BE2C (cell line): ENCODE measurements at regions not wholly inside any gene's neighbourhood (a gene's known extent, or its start where the extent isn't known, plus 50 kb on each side); places are given as distances from the start of the nearest gene placed in this dataset.

Source experiments
- DNase-seq: peaks from one replicate; pipeline ENCODE4 v3.0.0-alpha.2; 2020
- H3K27me3 ChIP-seq: fragments of 250-450 bp; sonication (Bioruptor Pico); 2 replicates; pipeline ENCODE4 v1.5.1; 2020; ENCODE audit warnings: mild to moderate bottlenecking
- H3K36me3 ChIP-seq: fragments of 250-450 bp; sonication (Bioruptor Pico); 2 replicates; pipeline ENCODE4 v1.5.1; 2020; ENCODE audit warnings: mild to moderate bottlenecking
- H3K4me1 ChIP-seq: fragments of 250-450 bp; sonication (Bioruptor Pico); 2 replicates; pipeline ENCODE4 v1.5.1; 2020
- H3K4me3 ChIP-seq: 2 replicates; pipeline ENCODE4 v1.5.1; 2011; ENCODE audit warnings: low read depth, low read length
- H3K9me3 ChIP-seq: fragments of 250-450 bp; sonication (Bioruptor Pico); 2 replicates; pipeline ENCODE4 v1.5.1; 2020
- TF ChIP-seq, protein P1 (sequence below): IDR thresholded peaks from 2 replicates; pipeline ENCODE4 v1.5.1; 2012; ENCODE audit warnings: mild to moderate bottlenecking, low read depth, low read length

DNA sequence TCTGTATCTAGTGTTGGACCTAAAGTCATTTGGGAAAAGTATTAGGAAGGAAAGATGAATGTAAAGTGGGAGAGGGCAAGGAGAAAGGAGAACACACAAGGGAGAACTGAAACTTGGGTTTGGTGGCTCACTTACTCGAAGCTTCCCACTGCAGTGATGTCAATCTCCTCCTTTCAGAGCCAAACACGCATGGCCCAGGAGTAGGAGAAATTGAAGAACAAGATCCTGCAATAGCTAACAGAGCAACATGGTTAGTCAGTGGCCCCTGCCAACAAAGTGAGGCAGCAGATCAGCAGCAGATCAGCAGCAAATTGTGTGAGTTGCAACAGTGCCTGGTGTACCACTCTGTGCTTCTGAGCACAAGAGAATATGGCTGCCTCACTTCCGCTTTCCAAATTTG lies 366.4 kb downstream of the PSAT1 start:
- no peaks in the 10 kb centered on the region for H3K4me1 ChIP-seq
- H3K36me3 ChIP-seq, result no peaks in the 10 kb centered on the region
- H3K4me3 ChIP-seq, result no peak overlapping the region
- TF ChIP-seq, protein P1, sequence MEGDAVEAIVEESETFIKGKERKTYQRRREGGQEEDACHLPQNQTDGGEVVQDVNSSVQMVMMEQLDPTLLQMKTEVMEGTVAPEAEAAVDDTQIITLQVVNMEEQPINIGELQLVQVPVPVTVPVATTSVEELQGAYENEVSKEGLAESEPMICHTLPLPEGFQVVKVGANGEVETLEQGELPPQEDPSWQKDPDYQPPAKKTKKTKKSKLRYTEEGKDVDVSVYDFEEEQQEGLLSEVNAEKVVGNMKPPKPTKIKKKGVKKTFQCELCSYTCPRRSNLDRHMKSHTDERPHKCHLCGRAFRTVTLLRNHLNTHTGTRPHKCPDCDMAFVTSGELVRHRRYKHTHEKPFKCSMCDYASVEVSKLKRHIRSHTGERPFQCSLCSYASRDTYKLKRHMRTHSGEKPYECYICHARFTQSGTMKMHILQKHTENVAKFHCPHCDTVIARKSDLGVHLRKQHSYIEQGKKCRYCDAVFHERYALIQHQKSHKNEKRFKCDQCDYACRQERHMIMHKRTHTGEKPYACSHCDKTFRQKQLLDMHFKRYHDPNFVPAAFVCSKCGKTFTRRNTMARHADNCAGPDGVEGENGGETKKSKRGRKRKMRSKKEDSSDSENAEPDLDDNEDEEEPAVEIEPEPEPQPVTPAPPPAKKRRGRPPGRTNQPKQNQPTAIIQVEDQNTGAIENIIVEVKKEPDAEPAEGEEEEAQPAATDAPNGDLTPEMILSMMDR, result no peak
- H3K9me3 ChIP-seq, result no peaks in the 10 kb centered on the region
- DNase-seq, result no peak
- H3K27me3 ChIP-seq, result no peaks in the 10 kb centered on the region

DNA sequence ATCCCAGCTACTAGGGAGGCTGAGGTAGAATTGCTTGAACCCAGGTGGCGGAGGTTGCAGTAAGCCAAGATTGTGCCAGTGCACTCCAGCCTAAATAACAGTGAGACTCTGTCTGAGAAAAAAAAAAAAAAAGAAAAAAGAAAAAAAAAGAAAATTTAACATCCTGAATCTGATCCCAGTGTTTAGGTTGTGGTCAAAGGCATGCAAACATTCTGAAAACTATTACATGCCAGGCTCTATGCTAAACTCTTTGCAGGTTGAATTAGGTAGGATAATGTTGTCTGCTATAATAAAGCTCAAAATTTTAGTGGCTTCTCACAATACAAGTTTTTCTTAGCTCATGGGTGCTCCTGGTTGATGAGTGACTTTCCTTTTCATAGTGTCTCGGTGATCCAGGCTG lies 367.4 kb downstream of the PSAT1 start:
- no peak for DNase-seq
- H3K27me3 ChIP-seq, result no peaks in the 10 kb centered on the region
- TF ChIP-seq, protein P1, result no peak

DNA sequence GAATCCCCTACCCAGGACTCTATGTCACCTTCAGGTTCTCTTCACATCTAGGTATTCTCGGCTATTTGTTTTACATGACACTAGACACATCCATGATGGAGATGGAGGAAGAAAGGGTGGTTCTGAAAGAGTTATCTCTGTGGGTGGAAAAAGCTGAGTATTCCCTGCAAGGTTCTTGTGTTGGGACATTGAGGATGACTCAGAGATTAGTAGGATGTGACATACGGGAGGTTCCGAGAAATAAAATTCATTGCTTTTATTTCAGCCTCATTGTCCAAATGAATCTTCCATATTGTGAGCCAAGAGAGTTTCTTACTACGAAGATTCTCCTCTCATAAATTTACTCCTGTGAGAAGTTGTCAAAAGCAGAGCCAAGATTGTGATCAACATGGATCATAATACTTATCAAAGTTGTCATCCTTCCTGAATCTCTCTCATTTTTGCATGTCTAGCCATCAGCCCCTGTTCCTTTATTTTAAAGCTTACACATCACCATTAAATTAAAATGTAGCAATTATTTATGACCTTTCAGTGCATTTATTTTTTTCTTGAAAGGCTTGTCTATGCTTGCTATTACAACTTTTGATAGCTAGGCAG lies 370.0 kb downstream of the PSAT1 start:
- Histone ChIP-seq H3K36me3 (no peaks in the 10 kb centered on the region), H3K9me3 (no peaks in the 10 kb centered on the region), H3K27me3 (no peaks in the 10 kb centered on the region), H3K4me1 (no peaks in the 10 kb centered on the region), H3K4me3 (no peak overlapping the region)
- TF ChIP-seq, protein P1, result no peak
- DNase-seq, result no peak

More for the DNA sequence above, 367.4 kb downstream of the PSAT1 start:
- Histone ChIP-seq H3K36me3 (no peaks in the 10 kb centered on the region), H3K4me1 (no peaks in the 10 kb centered on the region), H3K4me3 (no peak overlapping the region), H3K9me3 (no peaks in the 10 kb centered on the region)

DNA sequence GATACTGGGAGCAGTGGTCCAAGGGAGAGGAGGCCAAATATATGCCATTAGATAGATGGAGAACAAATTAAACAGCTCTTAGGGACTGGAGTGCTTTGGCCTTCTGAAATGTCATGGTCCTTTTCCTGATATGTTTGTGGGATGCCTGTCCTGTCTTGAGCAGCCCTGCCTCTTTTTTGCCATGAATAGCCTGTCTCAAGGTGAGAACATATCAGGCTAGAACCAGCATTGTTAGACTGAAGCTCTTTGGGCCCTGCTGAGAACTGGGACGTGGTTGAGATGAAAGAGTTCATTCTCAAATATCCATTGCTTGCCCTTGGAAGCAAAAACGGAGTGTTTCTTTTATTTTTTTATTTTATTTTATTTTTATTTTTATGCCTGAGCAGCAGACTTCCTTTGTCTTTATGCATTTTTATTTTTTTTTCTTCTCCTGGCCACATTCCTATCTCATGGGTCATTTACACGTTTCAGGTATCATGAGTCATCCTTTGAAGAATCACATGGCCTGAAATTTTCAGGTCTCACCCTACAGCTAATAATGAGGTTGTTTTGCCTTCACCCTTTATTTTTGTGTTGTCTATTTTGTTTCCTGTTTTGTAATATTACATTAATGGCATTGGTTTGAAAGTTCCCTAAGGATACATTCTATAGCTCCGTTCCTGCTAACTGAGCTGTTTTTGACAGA lies 371.4 kb downstream of the PSAT1 start:
- H3K9me3 ChIP-seq, result no peaks in the 10 kb centered on the region
- TF ChIP-seq, protein P1, result no peak
- no peak for DNase-seq

DNA sequence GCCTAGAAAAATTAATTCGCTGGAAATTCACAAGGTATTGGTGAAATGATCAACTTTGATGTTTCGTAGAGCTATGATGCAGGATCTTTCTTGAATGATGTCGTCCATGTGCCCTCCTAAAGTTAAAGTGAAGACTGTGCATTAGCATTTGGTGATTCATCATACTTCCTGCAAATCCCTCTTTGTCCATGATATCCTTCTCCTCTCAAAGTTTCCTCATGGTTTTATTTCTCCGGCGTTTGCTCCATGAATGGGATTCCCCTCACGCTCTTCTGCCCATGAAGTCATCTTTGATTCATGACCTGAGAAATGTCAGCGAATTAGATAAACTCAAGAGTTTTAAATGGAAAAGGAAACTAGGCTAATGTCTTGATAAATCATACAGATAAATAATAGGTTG lies 372.7 kb downstream of the PSAT1 start:
- TF ChIP-seq, protein P1, result no peak
- no peaks in the 10 kb centered on the region for H3K4me1 ChIP-seq
- no peak overlapping the region for H3K4me3 ChIP-seq
- no peaks in the 10 kb centered on the region for H3K36me3 ChIP-seq
- no peaks in the 10 kb centered on the region for H3K27me3 ChIP-seq
- H3K9me3 ChIP-seq, result no peaks in the 10 kb centered on the region
- no peak for DNase-seq

More for the DNA sequence above, 371.4 kb downstream of the PSAT1 start:
- no peaks in the 10 kb centered on the region for H3K36me3 ChIP-seq
- H3K4me1 ChIP-seq, result no peaks in the 10 kb centered on the region
- H3K27me3 ChIP-seq, result no peaks in the 10 kb centered on the region
- no peak overlapping the region for H3K4me3 ChIP-seq

DNA sequence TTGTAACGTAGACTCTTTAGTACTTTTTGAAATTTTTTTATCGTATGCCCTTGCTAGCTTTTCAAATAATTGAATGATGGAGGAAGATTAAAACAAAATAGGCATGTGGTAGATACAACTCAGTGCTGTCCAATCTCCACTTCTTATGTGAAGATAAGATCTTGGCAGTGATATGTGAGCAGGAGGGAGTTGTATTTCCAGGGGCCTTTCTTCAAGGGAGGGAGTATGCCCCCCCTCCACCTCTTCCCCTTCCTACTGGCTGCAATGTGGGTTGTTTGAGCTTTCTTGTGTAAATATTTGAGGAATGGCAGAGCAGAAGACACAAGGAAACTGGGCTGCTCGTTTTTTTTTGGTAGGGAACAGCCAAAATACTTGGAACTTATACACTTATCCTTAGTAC lies 374.9 kb downstream of the PSAT1 start:
- Histone ChIP-seq H3K4me3 (no peak overlapping the region), H3K36me3 (no peaks in the 10 kb centered on the region), H3K4me1 (no peaks in the 10 kb centered on the region), H3K27me3 (no peaks in the 10 kb centered on the region), H3K9me3 (no peaks in the 10 kb centered on the region)
- no peak for DNase-seq
- TF ChIP-seq, protein P1, result no peak
